Pancreas (tissue), 10 donors: ENCODE measurements at regions not wholly inside any gene's neighbourhood (a gene's known extent, or its start where the extent isn't known, plus 50 kb on each side); places are given as distances from the start of the nearest gene placed in this dataset.

Source experiments
- ATAC-seq, 4 donors: fragments of 200-7000 bp; cut with Tn5 transposase; one replicate each; pipeline versions ENCODE4 v1.8.0 to v1.9.1; 2020; ENCODE audit warnings: mild to moderate bottlenecking in 4 of 4, moderate library complexity in 4 of 4
- DNase-seq, 6 donors: peaks; one replicate each; pipeline ENCODE4 v3.0.0-alpha.2; 2020
- FAIRE-seq: peaks from 2 replicates; lab custom pipeline; 2012; peaks lifted over from hg19 to GRCh38; lab: Jason Lieb, UNC
- H3K27ac ChIP-seq, 4 donors: fragments of 200-600 bp; sonication (generic); 1 replicate in 3 of 4; 2 replicates in 1 of 4; pipeline versions ENCODE4 v1.5.0 to v1.8.0; 2020
- H3K27me3 ChIP-seq, 4 donors: fragments of 200-600 bp; one replicate each; pipeline ENCODE4 v1.8.0; 2021
- H3K36me3 ChIP-seq, 3 donors: fragments of 200-600 bp; sonication (generic) in 1 of 3; one replicate each; pipeline versions ENCODE4 v1.5.0 to v1.8.0; 2020 to 2021
- H3K4me1 ChIP-seq, 3 donors: fragments of 200-600 bp; one replicate each; pipeline ENCODE4 v1.8.0; 2021
- H3K4me3 ChIP-seq, 4 donors: fragments of 200-600 bp; sonication (generic) in 2 of 4; one replicate each; pipeline versions ENCODE4 v1.5.0 to v1.8.0; 2020 to 2021
- H3K9me3 ChIP-seq, 4 donors: fragments of 200-600 bp; one replicate each; pipeline ENCODE4 v1.8.0; 2021
- WGBS, 2 donors: extraction: QIAGEN DNeasy Blood & Tissue Kit; methylation state at CpG; one replicate each; pipeline ENCODE4 v1.1.7; 2013; 5-methylcytosine and 5-hydroxymethylcytosine counted together
- intact Hi-C, 3 donors: fragments of 100-400 bp; cut with DNase I; formaldehyde crosslinking; loops; one replicate each; pipeline versions ENCODE4 v1.11.1 to v1.14.2; 2022
- TF ChIP-seq, protein P1 (sequence below), 4 donors: fragments of 200-600 bp; sonication (generic) in 3 of 4; IDR thresholded peaks; one replicate each; pipeline versions ENCODE4 v1.5.0 to v1.8.0; 2021; ENCODE audit warnings: antibody characterized with exemption in 4 of 4
- donor health status: healthy with polysubstance abuse.
- donor health status: DM: no; HTN: no; CAD: no; lungs with moderate emphysema.
- donor health status: DM: no; HTN: no; CAD: no.
- donor health status: control.
- donor health status: control.
- donor health status: Bipolar disorder and iron deficiency.
- donor health status: DM: yes; HTN: yes; CAD: no.
- donor health status: DM: no; HTN: no; CAD: no.
- donor health status: DM: no; HTN: no; CAD: no.
- donor health status: DM: yes; HTN: yes; CAD: no.

GRCh38 chr4:55742655-55743202 lies 76.9 kb upstream of the EXOC1L start:
- no peaks in the 10 kb centered on the region for H3K9me3 ChIP-seq
- no peak for ATAC-seq
- H3K27ac ChIP-seq: no peak overlapping the region
- no peak overlapping the region for H3K4me3 ChIP-seq
- TF ChIP-seq, protein P1, sequence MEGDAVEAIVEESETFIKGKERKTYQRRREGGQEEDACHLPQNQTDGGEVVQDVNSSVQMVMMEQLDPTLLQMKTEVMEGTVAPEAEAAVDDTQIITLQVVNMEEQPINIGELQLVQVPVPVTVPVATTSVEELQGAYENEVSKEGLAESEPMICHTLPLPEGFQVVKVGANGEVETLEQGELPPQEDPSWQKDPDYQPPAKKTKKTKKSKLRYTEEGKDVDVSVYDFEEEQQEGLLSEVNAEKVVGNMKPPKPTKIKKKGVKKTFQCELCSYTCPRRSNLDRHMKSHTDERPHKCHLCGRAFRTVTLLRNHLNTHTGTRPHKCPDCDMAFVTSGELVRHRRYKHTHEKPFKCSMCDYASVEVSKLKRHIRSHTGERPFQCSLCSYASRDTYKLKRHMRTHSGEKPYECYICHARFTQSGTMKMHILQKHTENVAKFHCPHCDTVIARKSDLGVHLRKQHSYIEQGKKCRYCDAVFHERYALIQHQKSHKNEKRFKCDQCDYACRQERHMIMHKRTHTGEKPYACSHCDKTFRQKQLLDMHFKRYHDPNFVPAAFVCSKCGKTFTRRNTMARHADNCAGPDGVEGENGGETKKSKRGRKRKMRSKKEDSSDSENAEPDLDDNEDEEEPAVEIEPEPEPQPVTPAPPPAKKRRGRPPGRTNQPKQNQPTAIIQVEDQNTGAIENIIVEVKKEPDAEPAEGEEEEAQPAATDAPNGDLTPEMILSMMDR (IDR thresholded peaks at IDR 0.05): no peak
- DNase-seq: peak in 1 of 6 donors; percentile 39
- no peaks in the 10 kb centered on the region for H3K4me1 ChIP-seq
- intact Hi-C loops: no loop called here
- no peak for FAIRE-seq
- H3K27me3 ChIP-seq: no peaks in the 10 kb centered on the region
- 28 to 31% methylated on average over 5 of the region's 5 CpGs for WGBS, 2 donors
- H3K36me3 ChIP-seq: no peaks in the 10 kb centered on the region

DNA sequence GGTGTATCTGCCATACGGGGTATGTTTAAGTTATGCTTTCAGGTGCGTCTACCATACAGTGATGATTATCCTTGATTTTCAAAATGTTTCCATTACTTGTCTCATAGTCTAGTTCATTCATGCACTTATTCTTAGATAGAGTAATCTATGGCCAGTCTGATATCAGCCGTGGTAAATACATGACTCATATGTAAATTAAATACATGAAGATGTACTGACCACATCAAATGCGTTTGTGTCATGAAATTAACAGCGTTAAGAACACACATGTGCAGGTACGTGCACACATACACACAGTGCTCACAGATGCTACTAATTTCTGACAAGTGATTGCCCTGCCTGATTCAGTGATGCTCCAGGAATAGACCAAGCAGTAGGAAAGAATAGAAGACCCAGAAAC lies 75.2 kb upstream of the EXOC1L start:
- no peak for ATAC-seq
- Histone ChIP-seq H3K4me3 (no peak overlapping the region), H3K27ac (no peak overlapping the region), H3K9me3 (no peaks in the 10 kb centered on the region), H3K36me3 (no peaks in the 10 kb centered on the region), H3K4me1 (no peaks in the 10 kb centered on the region), H3K27me3 (no peaks in the 10 kb centered on the region)
- FAIRE-seq: no peak
- TF ChIP-seq, protein P1 (IDR thresholded peaks at IDR 0.05): no peak
- intact Hi-C loops: no loop called here
- no peak for DNase-seq
- 58 to 71% methylated on average over 6 of the region's 6 CpGs for WGBS, 2 donors

- intact Hi-C loops: no loop called here
Measured at GRCh38 chr4:55745014-55745413, 74.6 kb upstream of the EXOC1L start.

DNA sequence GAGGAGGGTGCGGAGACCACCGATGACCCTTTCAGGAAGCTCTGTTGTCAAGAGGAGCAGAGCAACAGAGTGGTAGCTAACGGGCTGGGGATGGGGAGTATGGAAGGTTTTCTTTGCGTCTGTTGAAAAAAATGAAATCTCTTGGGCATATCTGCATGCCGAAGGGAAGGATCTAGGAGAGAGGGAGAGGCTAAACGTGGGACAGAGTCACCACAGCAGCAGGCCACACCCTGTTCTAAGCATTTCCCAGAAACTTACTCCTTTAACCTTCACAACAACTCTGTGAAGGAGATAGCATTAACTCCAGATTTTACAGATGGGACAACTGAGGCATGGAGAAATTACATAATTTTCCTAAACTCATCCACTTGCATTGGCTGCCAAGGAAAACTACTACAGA lies 71.8 kb upstream of the EXOC1L start:
- Histone ChIP-seq H3K9me3 (no peaks in the 10 kb centered on the region), H3K27ac (no peak overlapping the region), H3K27me3 (no peaks in the 10 kb centered on the region), H3K36me3 (no peaks in the 10 kb centered on the region), H3K4me3 (no peak overlapping the region), H3K4me1 (no peaks in the 10 kb centered on the region)
- DNase-seq (no peak), FAIRE-seq (no peak), ATAC-seq (no peak)
- intact Hi-C loops: no loop called here
- TF ChIP-seq, protein P1 (IDR thresholded peaks at IDR 0.05): no peak
- WGBS, 2 donors: 66 to 82% methylated on average over 6 of the region's 6 CpGs

More at GRCh38 chr4:55745014-55745413, 74.6 kb upstream of the EXOC1L start:
- Histone ChIP-seq H3K27me3 (no peaks in the 10 kb centered on the region), H3K4me3 (no peak overlapping the region), H3K36me3 (no peaks in the 10 kb centered on the region), H3K4me1 (no peaks in the 10 kb centered on the region), H3K27ac (no peak overlapping the region), H3K9me3 (no peaks in the 10 kb centered on the region)
- ATAC-seq (no peak), DNase-seq (no peak), FAIRE-seq (no peak)
- TF ChIP-seq, protein P1 (IDR thresholded peaks at IDR 0.05): no peak

GRCh38 chr4:55749666-55750065 lies 69.9 kb upstream of the EXOC1L start:
- no peaks in the 10 kb centered on the region for H3K4me1 ChIP-seq
- WGBS, 2 donors: 84 to 94% methylated on average over 1 of the region's 1 CpG
- no peak for ATAC-seq
- H3K27me3 ChIP-seq: no peaks in the 10 kb centered on the region
- H3K4me3 ChIP-seq: no peak overlapping the region
- TF ChIP-seq, protein P1 (IDR thresholded peaks at IDR 0.05): no peak
- FAIRE-seq: no peak
- intact Hi-C loops: no loop called here
- no peaks in the 10 kb centered on the region for H3K9me3 ChIP-seq
- H3K27ac ChIP-seq: no peak overlapping the region
- DNase-seq: no peak
- no peaks in the 10 kb centered on the region for H3K36me3 ChIP-seq
